Esophagus muscularis mucosa (tissue), 4 donors: ENCODE measurements at regions not wholly inside any gene's neighbourhood (a gene's known extent, or its start where the extent isn't known, plus 50 kb on each side); places are given as distances from the start of the nearest gene placed in this dataset.

Experiments used
- CTCF ChIP-seq, 3 experiments: fragments of 200-600 bp in 2 of 3; fragments of 450-650 bp in 1 of 3; sonication (generic) in 2 of 3; IDR thresholded peaks; one replicate each; pipeline ENCODE4 v1.5.1; 2017 to 2019; ENCODE audit warnings: antibody characterized with exemption in 3 of 3, mild to moderate bottlenecking in 2 of 3, moderate library complexity in 1 of 3
- EP300 ChIP-seq: sonication (generic); formaldehyde crosslinking; IDR thresholded peaks from one replicate; pipeline ENCODE4 v1.6.1; 2017; ENCODE audit warnings: antibody characterized with exemption
- POLR2AphosphoS5 ChIP-seq, 2 donors: sonication (generic); formaldehyde crosslinking; IDR thresholded peaks; one replicate each; pipeline ENCODE4 v1.6.1; 2017; ENCODE audit warnings: antibody characterized with exemption in 2 of 2

GRCh38 chr7:31171984-31172383 is 119.9 kb downstream of the ADCYAP1R1 start:
- TF ChIP-seq CTCF (IDR thresholded peaks at IDR 0.05) (no peak), EP300 (no peak), POLR2AphosphoS5 (IDR thresholded peaks at IDR 0.05) (no peak)
